ENCODE measurements at regions not wholly inside any gene's neighbourhood (a gene's known extent, or its start where the extent isn't known, plus 50 kb on each side); places are given as distances from the start of the nearest gene placed in this dataset.

- no peak for TF ChIP-seq CTCF (IDR thresholded peaks at IDR 0.05; ENCODE audit: low read depth, low read length)
- no peak for DNase-seq (ENCODE audit: extremely low read depth, low read depth)
Observed at GRCh38 chr6:166862287-166862977, 93.9 kb downstream of the RNASET2 start.

- TF ChIP-seq CTCF (IDR thresholded peaks at IDR 0.05; ENCODE audit: low read depth, low read length), result no peak
- DNase-seq (ENCODE audit: extremely low read depth, low read depth), result no peak
Observed at GRCh38 chr6:166861961-166862286, 94.4 kb downstream of the RNASET2 start.

- TF ChIP-seq CTCF (IDR thresholded peaks at IDR 0.05; ENCODE audit: low read depth, low read length), result no peak
- no peak for DNase-seq (ENCODE audit: extremely low read depth, low read depth)
Observed at GRCh38 chr6:166861304-166861703, 95.0 kb downstream of the RNASET2 start.

GRCh38 chr6:166860392-166860791, 96.0 kb downstream of the RNASET2 start:
- TF ChIP-seq CTCF (IDR thresholded peaks at IDR 0.05; ENCODE audit: low read depth, low read length), result no peak

GRCh38 chr6:166855416-166855815, 100.9 kb downstream of the RNASET2 start:
- DNase-seq (ENCODE audit: extremely low read depth, low read depth), result no peak
- no peak for TF ChIP-seq CTCF (IDR thresholded peaks at IDR 0.05; ENCODE audit: low read depth, low read length)

More at GRCh38 chr6:166860392-166860791, 96.0 kb downstream of the RNASET2 start:
- no peak for DNase-seq (ENCODE audit: extremely low read depth, low read depth)

GRCh38 chr6:166853371-166854325, 102.7 kb downstream of the RNASET2 start:
- no peak for DNase-seq (ENCODE audit: extremely low read depth, low read depth)
- TF ChIP-seq CTCF (IDR thresholded peaks at IDR 0.05; ENCODE audit: low read depth, low read length), result no peak

GRCh38 chr6:166852451-166852975, 103.8 kb downstream of the RNASET2 start:
- DNase-seq (ENCODE audit: extremely low read depth, low read depth), result no peak
- TF ChIP-seq CTCF (IDR thresholded peaks at IDR 0.05; ENCODE audit: low read depth, low read length), result no peak
